ENCODE measurements at regions not wholly inside any gene's neighbourhood (a gene's known extent, or its start where the extent isn't known, plus 50 kb on each side); places are given as distances from the start of the nearest gene placed in this dataset.

DNA sequence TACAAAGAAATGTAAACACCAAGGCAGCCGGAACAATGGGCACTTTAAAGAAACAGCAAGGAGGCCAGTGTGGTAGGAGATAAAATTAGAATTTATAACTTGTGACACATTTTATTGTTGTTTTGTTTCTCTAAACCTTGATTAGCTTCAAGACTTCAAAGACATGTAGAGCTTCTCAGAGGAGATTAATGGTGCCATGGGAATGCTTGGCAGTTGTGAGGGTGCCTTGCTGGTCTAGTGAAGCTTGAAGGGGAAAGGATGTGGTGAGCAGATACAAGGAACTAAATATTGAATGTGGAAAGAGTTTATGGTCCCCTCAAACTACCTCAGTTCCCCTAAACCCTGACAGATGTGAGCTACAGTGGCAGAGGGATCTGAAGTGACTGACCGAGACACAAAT, 322.4 kb upstream of the ADAMTS16 start:
- no peak for DNase-seq
- no peak overlapping the region for H3K27ac ChIP-seq
- no peaks in the 10 kb centered on the region for H3K27me3 ChIP-seq (replicated peaks)
- in situ Hi-C loops (cut with HindIII; ENCODE audit: low pct_ligation_motif_present, low sequenced_read_pairs), result no loop called here
- no peak overlapping the region for H3K4me3 ChIP-seq (ENCODE audit: low read depth, low read length)
- no peaks in the 10 kb centered on the region for H3K36me3 ChIP-seq (replicated peaks)
- no peak for TF ChIP-seq CTCF (IDR thresholded peaks at IDR 0.05; ENCODE audit: low read depth, low read length, missing control alignments)

- H3K36me3 ChIP-seq (replicated peaks), result no peaks in the 10 kb centered on the region
- no peaks in the 10 kb centered on the region for H3K27me3 ChIP-seq (replicated peaks)
- H3K4me3 ChIP-seq (ENCODE audit: low read depth, low read length), result no peak overlapping the region
- in situ Hi-C loops (cut with HindIII; ENCODE audit: low pct_ligation_motif_present, low sequenced_read_pairs), result no loop called here
- H3K27ac ChIP-seq, result no peak overlapping the region
- no peak for TF ChIP-seq CTCF (IDR thresholded peaks at IDR 0.05; ENCODE audit: low read depth, low read length, missing control alignments)
- no peak for DNase-seq
Measured at GRCh38 chr5:4831325-4831724, 308.8 kb upstream of the ADAMTS16 start.

DNA sequence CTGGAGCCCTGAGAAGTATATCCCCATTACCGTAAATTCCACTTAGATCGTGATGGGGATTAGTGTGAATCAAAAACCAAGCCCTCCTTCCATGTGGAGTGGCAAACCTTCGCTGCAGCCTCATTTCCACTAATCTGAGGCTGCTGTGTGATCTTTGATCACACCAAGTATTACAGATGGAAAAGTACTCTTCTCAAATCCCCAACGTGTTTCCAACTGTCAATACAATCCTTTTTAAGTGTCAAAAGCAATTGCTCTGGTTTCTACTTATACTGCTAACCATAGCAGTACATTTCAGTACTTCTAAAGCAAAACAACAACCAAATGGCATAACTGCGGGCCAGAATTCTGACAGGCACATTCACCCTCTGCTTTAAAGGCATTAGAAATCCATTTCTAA, 307.7 kb upstream of the ADAMTS16 start:
- Histone ChIP-seq H3K27ac (no peak overlapping the region), H3K27me3 (replicated peaks) (no peaks in the 10 kb centered on the region), H3K4me3 (ENCODE audit: low read depth, low read length) (no peak overlapping the region), H3K36me3 (replicated peaks) (no peaks in the 10 kb centered on the region)
- DNase-seq, result no peak
- in situ Hi-C loops (cut with HindIII; ENCODE audit: low pct_ligation_motif_present, low sequenced_read_pairs), result no loop called here
- TF ChIP-seq CTCF (IDR thresholded peaks at IDR 0.05; ENCODE audit: low read depth, low read length, missing control alignments), result no peak

- Histone ChIP-seq H3K36me3 (replicated peaks) (no peaks in the 10 kb centered on the region), H3K27ac (no peak overlapping the region), H3K4me3 (ENCODE audit: low read depth, low read length) (no peak overlapping the region), H3K27me3 (replicated peaks) (no peaks in the 10 kb centered on the region)
- no peak for DNase-seq
- in situ Hi-C loops (cut with HindIII; ENCODE audit: low pct_ligation_motif_present, low sequenced_read_pairs), result no loop called here
- TF ChIP-seq CTCF (IDR thresholded peaks at IDR 0.05; ENCODE audit: low read depth, low read length, missing control alignments), result no peak
Measured at GRCh38 chr5:4833104-4833738, 306.9 kb upstream of the ADAMTS16 start.

GRCh38 chr5:4837489-4838058, 302.6 kb upstream of the ADAMTS16 start:
- Histone ChIP-seq H3K27me3 (replicated peaks) (no peaks in the 10 kb centered on the region), H3K36me3 (replicated peaks) (no peaks in the 10 kb centered on the region), H3K27ac (no peak overlapping the region), H3K4me3 (ENCODE audit: low read depth, low read length) (no peak overlapping the region)
- no peak for DNase-seq
- in situ Hi-C loops (cut with HindIII; ENCODE audit: low pct_ligation_motif_present, low sequenced_read_pairs), result no loop called here
- no peak for TF ChIP-seq CTCF (IDR thresholded peaks at IDR 0.05; ENCODE audit: low read depth, low read length, missing control alignments)

DNA sequence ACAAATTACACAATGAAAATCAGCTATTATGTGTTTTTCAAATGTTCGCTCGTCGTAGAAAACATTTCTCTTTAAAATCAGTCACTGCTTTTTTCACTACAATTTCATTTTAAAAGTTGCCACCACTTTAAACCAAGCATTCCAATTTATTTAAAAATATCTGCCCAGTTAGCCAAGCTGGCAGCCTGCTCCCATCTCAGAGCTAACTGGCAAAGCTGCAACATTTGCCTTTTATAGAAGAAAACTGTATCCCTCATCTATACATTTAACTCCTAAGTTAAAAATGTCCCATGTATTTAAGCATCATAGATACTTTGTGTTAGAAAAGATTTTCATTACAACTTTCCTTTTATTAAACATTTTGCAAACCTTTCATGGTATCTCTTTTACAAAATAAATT, 294.9 kb upstream of the ADAMTS16 start:
- Histone ChIP-seq H3K27ac (no peak overlapping the region), H3K27me3 (replicated peaks) (no peaks in the 10 kb centered on the region), H3K36me3 (replicated peaks) (no peaks in the 10 kb centered on the region), H3K4me3 (ENCODE audit: low read depth, low read length) (no peak overlapping the region)
- in situ Hi-C loops (cut with HindIII; ENCODE audit: low pct_ligation_motif_present, low sequenced_read_pairs), result no loop called here
- no peak for TF ChIP-seq CTCF (IDR thresholded peaks at IDR 0.05; ENCODE audit: low read depth, low read length, missing control alignments)
- no peak for DNase-seq
